Anterior cingulate cortex (tissue), 58 donors: ENCODE measurements at regions not wholly inside any gene's neighbourhood (a gene's known extent, or its start where the extent isn't known, plus 50 kb on each side); places are given as distances from the start of the nearest gene placed in this dataset.
"Not testable (repeated sequence)": the region's sequence is repeated elsewhere in the genome, so short reads cannot be mapped to it uniquely, and the experiment has no call there.

Source experiments
- DNase-seq, 58 donors: peaks; one replicate each; lab custom pipeline; 2025; lab: John Stamatoyannopoulos, UW

- DNase-seq = no peak
Measured at GRCh38 chr7:142546452-142546851, 202.8 kb upstream of the PRSS1 start.

DNA sequence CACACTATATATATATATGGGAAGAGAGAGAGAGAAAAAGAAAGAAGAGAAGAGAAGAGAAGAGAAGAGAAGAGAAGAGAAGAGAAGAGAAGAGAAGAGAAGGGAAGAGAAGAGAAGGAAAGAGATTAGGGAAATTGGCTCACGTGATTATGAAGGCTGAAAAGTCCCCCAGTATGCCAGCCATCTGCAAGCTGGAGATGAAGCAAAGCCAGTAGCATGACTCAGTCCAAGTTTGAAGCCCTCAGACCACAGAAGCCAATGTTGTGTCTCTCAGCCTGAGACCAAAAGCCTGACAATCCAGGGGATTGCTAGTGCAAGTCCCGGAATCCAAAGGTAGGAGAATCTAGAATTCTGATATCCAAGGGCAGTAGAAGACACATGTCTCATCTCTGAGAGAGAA is 206.3 kb upstream of the PRSS1 start:
- no peak for DNase-seq

DNA sequence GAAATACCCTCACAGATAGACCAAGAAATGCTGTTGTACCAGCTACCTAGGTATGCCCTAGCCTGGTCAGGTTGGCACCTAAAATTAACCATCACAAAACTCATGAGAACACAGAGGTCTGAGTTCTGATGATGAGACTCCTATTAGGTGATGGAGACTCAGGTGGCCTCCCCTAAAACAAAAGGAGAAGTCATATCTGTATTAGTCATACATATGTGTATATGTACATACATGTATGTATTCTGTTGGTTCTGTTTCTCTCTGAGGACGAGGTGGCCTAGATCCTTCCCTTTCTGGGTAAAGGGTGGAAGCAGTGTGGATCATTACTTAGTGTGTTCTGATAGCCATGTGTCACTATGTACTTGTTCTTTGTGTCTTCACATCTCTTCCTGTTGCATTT is 207.2 kb upstream of the PRSS1 start:
- DNase-seq = no peak

GRCh38 chr7:142540371-142540770 is 208.9 kb upstream of the PRSS1 start:
- no peak for DNase-seq

- DNase-seq = no peak
Measured at GRCh38 chr7:142539901-142540300, 209.4 kb upstream of the PRSS1 start.

DNA sequence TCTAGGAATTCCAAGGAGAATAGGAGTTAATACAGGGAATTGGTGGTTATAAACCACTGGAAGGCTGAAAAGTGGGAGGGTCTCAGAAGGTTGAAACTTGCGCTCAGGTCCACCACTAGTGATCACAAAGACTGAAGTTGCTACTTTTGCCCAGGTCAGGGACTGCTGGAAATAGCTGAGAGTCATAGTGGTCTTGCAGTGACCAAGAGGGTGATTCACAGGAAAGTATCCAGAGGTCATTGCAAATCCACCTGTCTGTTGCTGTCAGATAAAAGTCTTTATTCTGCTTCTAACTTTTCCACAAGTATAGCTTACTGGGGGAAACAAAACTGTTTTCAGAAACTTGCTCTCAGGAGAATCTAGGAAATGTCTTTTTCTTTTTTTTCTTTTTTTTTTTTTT is 211.5 kb upstream of the PRSS1 start:
- DNase-seq = no peak

DNA sequence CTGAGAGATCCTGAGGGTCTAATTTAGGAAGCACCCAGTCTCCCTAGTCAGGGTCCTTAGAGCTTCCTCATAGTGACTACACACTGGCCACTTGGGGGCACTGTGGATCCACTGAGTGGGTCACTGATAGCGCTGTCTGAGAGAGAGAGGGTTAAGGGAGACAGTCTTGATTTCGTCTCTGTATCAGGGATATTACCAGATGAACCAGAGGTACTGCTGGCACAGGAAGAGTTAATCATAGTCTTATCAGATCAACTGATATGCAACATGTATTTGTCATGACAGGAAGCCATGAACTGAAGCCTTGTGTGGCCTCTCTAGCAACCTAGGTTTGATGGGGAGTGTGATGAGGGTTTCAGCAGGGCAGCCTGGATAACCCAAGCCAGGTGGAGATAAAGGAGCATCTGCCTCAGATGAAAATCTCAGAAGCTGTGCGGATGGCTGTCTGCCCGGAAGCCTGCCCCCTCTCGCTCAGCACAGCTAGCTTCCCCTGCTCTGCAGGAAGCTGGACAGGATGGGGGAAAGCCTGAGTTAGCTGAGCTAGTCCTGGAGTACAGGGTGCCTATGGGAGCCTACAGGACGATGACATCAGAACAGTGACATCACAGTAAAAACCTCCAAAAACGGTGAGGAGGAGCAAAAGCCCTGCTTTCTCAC is 214.0 kb upstream of the PRSS1 start:
- DNase-seq = peak in 38 of 58 donors; percentile 7 to 72 (median 32)

DNA sequence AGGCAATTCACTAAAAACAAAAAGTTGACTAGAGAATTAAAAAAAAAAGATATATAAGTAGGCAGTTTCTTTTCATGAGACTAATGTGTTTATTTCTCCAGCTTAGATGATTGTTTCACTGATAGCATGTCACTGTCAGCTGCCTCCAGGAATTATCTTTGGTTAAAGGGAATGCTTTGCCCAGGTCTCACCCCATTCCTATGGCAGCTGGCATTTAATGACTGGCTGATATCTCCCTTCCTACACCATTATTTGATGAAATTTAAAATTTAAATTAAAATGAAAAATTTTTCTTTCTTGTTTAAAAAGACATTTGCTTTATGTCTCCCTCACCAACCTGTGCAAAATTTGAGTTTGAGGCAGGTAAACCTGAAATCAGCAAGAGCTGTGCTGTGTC is 214.5 kb upstream of the PRSS1 start:
- no peak for DNase-seq

GRCh38 chr7:142533920-142534319 is 215.4 kb upstream of the PRSS1 start:
- DNase-seq = no peak

DNA sequence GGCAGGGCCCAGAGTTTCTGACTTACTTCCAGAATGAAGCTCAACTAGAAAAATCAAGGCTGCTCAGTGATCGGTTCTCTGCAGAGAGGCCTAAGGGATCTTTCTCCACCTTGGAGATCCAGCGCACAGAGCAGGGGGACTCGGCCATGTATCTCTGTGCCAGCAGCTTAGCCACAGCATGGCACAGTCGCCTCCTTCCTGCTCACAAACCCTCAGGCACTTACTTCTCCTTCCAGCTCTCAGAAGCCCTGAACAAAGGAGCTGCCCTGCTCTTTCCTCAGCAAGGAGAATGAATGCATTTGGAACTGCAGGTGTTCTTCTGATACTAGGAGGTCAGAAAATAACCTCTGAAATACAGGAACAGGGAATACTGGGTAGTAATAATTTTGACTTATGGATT is 219.7 kb upstream of the PRSS1 start:
- no peak for DNase-seq

DNA sequence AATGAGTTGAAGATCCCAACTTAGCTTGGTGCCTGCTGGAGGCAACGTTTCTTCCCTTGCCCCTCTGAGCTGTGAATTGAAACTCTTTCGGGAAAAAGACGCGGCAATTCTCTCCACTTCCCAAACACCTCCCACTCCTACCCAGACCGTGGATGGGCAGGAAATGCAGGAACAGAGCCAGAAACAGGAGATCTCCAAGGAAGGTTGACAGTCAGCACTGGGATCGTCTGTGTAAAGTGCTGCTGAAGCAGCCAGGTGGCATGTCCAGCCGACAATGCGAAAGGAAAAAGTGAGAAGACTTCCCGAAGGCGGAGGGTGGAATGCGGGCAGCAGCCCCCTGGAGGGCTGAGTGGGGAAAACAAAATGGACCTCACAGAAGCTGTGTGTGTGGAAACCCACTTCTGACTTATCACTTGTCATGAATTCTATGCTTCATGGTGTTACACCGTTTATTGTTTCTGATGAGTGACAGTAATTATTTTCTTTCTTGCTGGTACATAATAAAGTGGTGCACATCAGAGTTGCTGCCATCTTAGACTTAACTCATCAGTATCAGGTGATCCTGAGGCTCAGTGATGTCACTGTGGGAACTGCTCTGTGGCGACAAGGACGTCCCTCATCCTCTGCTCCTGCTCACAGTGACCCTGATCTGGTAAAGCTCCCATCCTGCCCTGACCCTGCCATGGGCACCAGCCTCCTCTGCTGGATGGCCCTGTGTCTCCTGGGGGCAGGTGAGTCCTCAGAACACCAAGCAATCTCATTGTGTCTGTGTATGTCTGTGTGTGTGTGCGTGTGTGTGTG is 220.5 kb upstream of the PRSS1 start:
- DNase-seq = no peak

DNA sequence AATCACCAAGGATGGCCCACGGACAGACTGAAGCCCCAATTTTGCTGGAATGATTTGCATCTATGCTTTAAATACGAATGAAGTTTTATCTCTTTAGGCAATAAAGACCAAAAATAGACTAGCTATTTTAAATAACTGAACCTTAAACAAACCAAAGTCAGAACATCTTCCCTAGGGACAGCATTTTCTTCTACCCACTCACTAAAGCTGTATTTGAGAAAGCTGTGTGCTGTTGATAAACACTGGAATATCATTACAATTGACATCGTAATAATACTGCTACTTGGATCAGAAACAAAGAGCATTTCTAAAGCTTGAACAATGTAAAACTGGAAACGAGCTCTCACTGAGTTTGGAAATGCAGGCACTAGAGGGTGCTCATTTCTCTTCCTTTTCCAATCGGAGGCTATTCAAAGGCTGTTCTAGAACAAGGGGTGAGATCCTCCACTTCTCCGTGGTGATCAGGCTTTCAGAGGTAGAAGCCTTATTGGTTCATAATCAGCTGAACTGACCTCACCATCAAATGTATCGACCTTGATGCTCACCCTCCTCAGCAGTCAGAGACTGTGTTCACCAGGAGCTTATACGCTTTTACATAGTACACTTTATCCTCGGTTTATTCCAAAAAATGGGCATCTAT is 225.3 kb upstream of the PRSS1 start:
- peak in 2 of 58 donors; percentile 19 to 30 for DNase-seq

DNA sequence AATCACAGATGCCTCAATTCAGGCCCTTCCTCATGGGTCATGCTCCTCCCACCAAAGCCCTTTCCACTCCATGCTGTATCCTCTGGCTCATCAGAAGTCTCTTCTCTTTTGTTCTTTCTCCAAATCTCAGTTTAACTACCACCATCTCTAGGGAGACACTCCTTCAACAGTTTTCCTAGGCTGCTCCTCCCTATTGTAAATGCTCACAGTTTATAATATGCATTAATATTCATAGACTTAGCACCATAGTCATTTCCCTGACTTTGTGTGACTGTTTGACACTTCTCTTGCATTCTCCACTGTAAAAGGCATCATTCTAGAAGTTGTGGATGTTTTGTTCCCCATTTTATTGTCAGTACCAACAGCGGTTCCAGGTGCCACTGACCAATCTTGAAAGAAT is 226.5 kb upstream of the PRSS1 start:
- DNase-seq = no peak

- DNase-seq = not testable (repeated sequence)
Measured at GRCh38 chr7:142520885-142521284, 228.4 kb upstream of the PRSS1 start.

DNA sequence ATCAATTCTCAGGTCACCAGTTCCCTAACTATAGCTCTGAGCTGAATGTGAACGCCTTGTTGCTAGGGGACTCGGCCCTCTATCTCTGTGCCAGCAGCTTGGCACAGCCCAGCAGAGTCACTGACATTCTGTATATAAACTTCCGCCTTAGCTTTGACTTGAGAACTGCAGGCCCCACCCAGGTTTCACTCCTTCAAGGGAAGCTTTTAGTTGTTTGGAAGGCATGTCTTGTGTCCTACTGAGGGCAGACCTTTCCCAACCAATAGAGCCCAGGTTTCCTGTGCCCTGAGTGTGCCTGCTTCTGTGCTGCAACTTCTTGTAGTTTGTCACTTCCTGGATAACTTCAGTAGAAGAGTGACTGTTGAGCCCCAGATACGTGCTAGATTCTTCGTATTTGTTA is 228.8 kb upstream of the PRSS1 start:
- not testable (repeated sequence) for DNase-seq

- DNase-seq = no peak
Measured at GRCh38 chr7:142519079-142520078, 229.9 kb upstream of the PRSS1 start.

DNA sequence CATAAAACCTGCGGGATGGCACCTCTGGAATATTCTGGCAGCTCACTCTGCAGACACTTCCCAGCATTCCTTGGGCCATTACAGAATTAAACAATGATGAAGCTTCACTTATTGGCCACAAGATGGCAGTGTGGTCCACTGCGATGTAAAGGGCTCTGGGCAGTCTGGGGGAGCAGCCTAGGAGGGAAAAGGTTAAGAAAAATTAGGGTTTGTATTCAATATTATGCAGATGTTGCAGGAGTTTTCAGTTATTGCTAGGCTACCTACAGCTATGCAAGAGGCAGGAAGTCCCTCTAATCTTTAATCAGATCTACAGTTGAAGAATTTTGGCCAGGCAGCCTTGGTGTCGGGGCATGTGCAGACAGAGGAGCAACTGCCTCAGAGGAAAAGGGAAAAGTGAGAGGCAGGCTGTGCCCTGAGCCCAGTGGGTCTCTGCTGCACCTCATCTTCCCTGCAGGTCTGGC is 233.2 kb upstream of the PRSS1 start:
- peak in 23 of 58 donors; percentile 8 to 65 (median 23) for DNase-seq

GRCh38 chr7:142514716-142515115 is 234.6 kb upstream of the PRSS1 start:
- not testable (repeated sequence) for DNase-seq

GRCh38 chr7:142513178-142513955 is 235.9 kb upstream of the PRSS1 start:
- no peak for DNase-seq
